HepG2 (cell line): ENCODE measurements at regions not wholly inside any gene's neighbourhood (a gene's known extent, or its start where the extent isn't known, plus 50 kb on each side); places are given as distances from the start of the nearest gene placed in this dataset.

Source experiments
- ATAC-seq: fragments of 200-7000 bp; cut with Tn5 transposase; 3 replicates; pipeline ENCODE4 v1.9.1; 2020; ENCODE audit warnings: mild to moderate bottlenecking, moderate library complexity
- BruUV-seq: library from RNA; stranded (reverse); fragments of 400-500 nt; replicated peaks from 2 replicates; lab custom pipeline; 2021; lab: Mats Ljungman, UMichigan
- CTCF ChIA-PET: fragments of 300-600 bp; formaldehyde crosslinking; extraction: SDS; loops from one replicate; lab custom pipeline; 2021; ENCODE audit warnings: low total read pairs, inconsistent platforms, low intra/inter-chr PET ratio; lab: Yijun Ruan, JAX
- POLR2A ChIA-PET: fragments of 350-600 bp; sonication (Branson Sonifier 250); formaldehyde crosslinking; loops from one replicate; lab custom pipeline; 2020; ENCODE audit warnings: antibody characterized with exemption, inconsistent platforms; lab: Yijun Ruan, JAX
- DNase-seq: peaks from one replicate; pipeline ENCODE4 v3.0.0-alpha.2; 2015; ENCODE audit warnings: low spot score
- FAIRE-seq: peaks from 3 replicates; lab custom pipeline; 2011; peaks lifted over from hg19 to GRCh38; lab: Jason Lieb, UNC
- H2AFZ ChIP-seq: one replicate; pipeline ENCODE4 v1.6.1; 2011; ENCODE audit warnings: low read length, inconsistent platforms
- H3K27ac ChIP-seq: fragments of 300-600 bp; 3 replicates; pipeline ENCODE4 v1.8.0; 2011; ENCODE audit warnings: mixed run types, mild to moderate bottlenecking, mixed read lengths, low read length, inconsistent platforms; ENCODE audit not compliant: insufficient read depth; ENCODE audit errors: extremely low read length
- H3K27me3 ChIP-seq, 2 experiments: fragments of 200-600 bp in 1 of 2; 2 replicates in 1 of 2; 3 replicates in 1 of 2; pipeline versions ENCODE4 v1.6.0 to v1.8.0; 2011; ENCODE audit warnings: low read length in 2 of 2, mild to moderate bottlenecking in 2 of 2, moderate library complexity in 2 of 2, inconsistent platforms in 1 of 2; ENCODE audit not compliant: insufficient read depth in 2 of 2, control insufficient read depth in 1 of 2
- H3K36me3 ChIP-seq, 2 experiments: fragments of 200-600 bp in 1 of 2; replicated peaks in 1 of 2; 2 replicates in 1 of 2; 3 replicates in 1 of 2; pipeline versions ENCODE4 v1.5.1 to v1.8.0; 2011; ENCODE audit warnings: low read length in 2 of 2, inconsistent platforms in 1 of 2; ENCODE audit not compliant: insufficient read depth in 2 of 2, control insufficient read depth in 1 of 2
- H3K4me1 ChIP-seq: 2 replicates; pipeline ENCODE4 v1.5.1; 2012; ENCODE audit warnings: low read length, inconsistent platforms; ENCODE audit not compliant: insufficient read depth
- H3K4me2 ChIP-seq: 2 replicates; pipeline ENCODE4 v1.6.0; 2011; ENCODE audit warnings: low read depth, low read length, inconsistent platforms
- H3K4me3 ChIP-seq, 3 experiments: fragments of 200-600 bp in 1 of 3; sonication (generic), shearing (Covaris generic) in 1 of 3; replicated peaks in 1 of 3; 2 replicates each; pipeline ENCODE4 v1.5.1; 2011 to 2016; ENCODE audit warnings: low read length in 3 of 3, inconsistent platforms in 2 of 3, low read depth in 2 of 3, mild to moderate bottlenecking in 2 of 3, control low read depth in 1 of 3, mixed read lengths in 1 of 3; ENCODE audit not compliant: insufficient read depth in 1 of 3
- H3K79me2 ChIP-seq: one replicate; pipeline ENCODE4 v1.6.1; 2011; ENCODE audit warnings: low read length, inconsistent platforms; ENCODE audit not compliant: insufficient read depth
- H3K9ac ChIP-seq: 2 replicates; pipeline ENCODE4 v1.6.0; 2011; ENCODE audit warnings: mild to moderate bottlenecking, low read depth, low read length, inconsistent platforms; ENCODE audit not compliant: insufficient read depth
- H3K9me3 ChIP-seq: 2 replicates; pipeline ENCODE4 v1.5.1; 2012; ENCODE audit warnings: mild to moderate bottlenecking, low read length
- H4K20me1 ChIP-seq: 2 replicates; pipeline ENCODE4 v1.6.0; 2011; ENCODE audit warnings: inconsistent platforms, mild to moderate bottlenecking, low read length, moderate library complexity; ENCODE audit not compliant: insufficient read depth
- ATF7 ChIP-seq, 2 experiments: fragments of 450-650 bp in 1 of 2; sonication (generic) in 1 of 2; formaldehyde crosslinking in 1 of 2; IDR thresholded peaks; 2 replicates each; pipeline versions ENCODE4 v1.4.0 to v1.6.1; 2016 to 2020; ENCODE audit warnings: antibody characterized with exemption in 1 of 2, mild to moderate bottlenecking in 1 of 2, missing genetic modification reagents in 1 of 2
- HNRNPL ChIP-seq: fragments of 200-400 bp; formaldehyde crosslinking; IDR thresholded peaks from 2 replicates; pipeline ENCODE4 v1.6.1; 2017; ENCODE audit warnings: mild to moderate bottlenecking, low read depth, low read length
- KAT2B ChIP-seq: fragments of 150-350 bp; IDR thresholded peaks from 2 replicates; pipeline ENCODE4 v1.6.1; 2014; ENCODE audit warnings: low read depth, low read length, borderline replicate concordance
- NR2C2 ChIP-seq: sonication (generic); formaldehyde crosslinking; IDR thresholded peaks from 2 replicates; pipeline ENCODE4 v1.4.0; 2020; ENCODE audit warnings: missing genetic modification reagents, mild to moderate bottlenecking, moderate library complexity, borderline replicate concordance
- RXRB ChIP-seq: IDR thresholded peaks from 2 replicates; pipeline ENCODE4 v1.6.1; 2016; ENCODE audit warnings: borderline replicate concordance, missing genetic modification reagents, missing compliant biosample characterization
- ZBTB7A ChIP-seq: sonication (generic); formaldehyde crosslinking; IDR thresholded peaks from 2 replicates; pipeline ENCODE4 v1.8.0; 2022; ENCODE audit warnings: mild to moderate bottlenecking, missing genetic modification reagents
- ZNF292 ChIP-seq: sonication (generic); formaldehyde crosslinking; IDR thresholded peaks from 2 replicates; pipeline ENCODE4 v1.8.1; 2022; ENCODE audit warnings: mild to moderate bottlenecking, low read depth, missing genetic modification reagents, borderline replicate concordance
- ZNF33B ChIP-seq: sonication (generic); formaldehyde crosslinking; IDR thresholded peaks from 2 replicates; pipeline ENCODE4 v1.5.1; 2020; ENCODE audit warnings: mild to moderate bottlenecking, missing genetic modification reagents
- ZNF674 ChIP-seq: sonication (generic); formaldehyde crosslinking; IDR thresholded peaks from 2 replicates; pipeline ENCODE4 v1.5.0; 2020; ENCODE audit warnings: low read depth, mild to moderate bottlenecking, missing genetic modification reagents
- ZNF788 ChIP-seq: sonication (generic); formaldehyde crosslinking; IDR thresholded peaks from 2 replicates; pipeline ENCODE4 v1.5.0; 2020; ENCODE audit warnings: mild to moderate bottlenecking, missing genetic modification reagents, borderline replicate concordance
- WGBS: methylation state at CpG from one replicate; pipeline ENCODE4 v1.1.6; 2017; ENCODE audit warnings: low lambda C conversion rate; 5-methylcytosine and 5-hydroxymethylcytosine counted together
- in situ Hi-C: cut with HindIII; loops from 2 replicates; pipeline ENCODE4 v1.10.0; 2017; ENCODE audit warnings: low pct_unique_long_range_greater_than_20kb; ENCODE audit not compliant: extremely low pct_ligation_motif_present
- intact Hi-C: fragments of 100-400 bp; cut with micrococcal nuclease; formaldehyde crosslinking; loops from one replicate; pipeline ENCODE4 v1.10.0; 2022; ENCODE audit not compliant: unreplicated experiment

DNA sequence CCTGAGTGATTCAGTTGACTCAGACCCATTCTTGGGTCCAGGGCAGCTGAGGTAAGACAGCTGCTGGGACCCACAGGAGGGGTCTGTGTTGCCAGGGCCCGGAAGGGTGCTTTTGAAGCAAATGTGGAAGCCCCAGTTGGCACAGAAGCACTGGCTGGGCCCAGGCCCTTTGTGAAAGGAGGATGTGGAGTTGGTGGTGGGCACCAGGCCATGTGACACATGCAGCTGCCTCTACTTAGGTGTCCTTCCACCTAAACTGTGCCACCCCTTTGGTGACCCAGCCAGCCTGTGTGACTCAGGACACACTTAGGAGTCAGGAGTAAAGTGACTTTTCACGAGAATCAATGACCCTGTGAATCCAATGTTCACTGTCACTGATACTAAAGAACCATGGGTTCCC, 114.3 kb upstream of the SLC25A48 start:
- no peak for FAIRE-seq
- WGBS, result no CpG with 5 or more reads among the region's 2 CpGs
- Histone ChIP-seq H3K4me1 (no peaks in the 10 kb centered on the region), H2AFZ (no peak overlapping the region), H3K9me3 (no peaks in the 10 kb centered on the region), H3K36me3 (no peaks in the 10 kb centered on the region), H3K4me2 (no peak overlapping the region), H4K20me1 (no peaks in the 10 kb centered on the region), H3K27ac (no peak overlapping the region), H3K9ac (no peak overlapping the region), H3K4me3 (no peak overlapping the region), H3K27me3 (peaks cover 3 to 38% of the 10 kb centered on the region in 2 experiments; a peak in 4 of 5 replicates), H3K79me2 (no peaks in the 10 kb centered on the region)
- no peak for TF ChIP-seq NR2C2 (CRISPR knock-in tag)
- TF ChIP-seq ZNF292, result no peak
- TF ChIP-seq KAT2B, result no peak
- no peak for TF ChIP-seq ATF7 (IDR thresholded peaks at IDR 0.05)
- no peak for TF ChIP-seq ATF7 (CRISPR knock-in tag; IDR thresholded peaks at IDR 0.05)
- no peak for TF ChIP-seq HNRNPL
- TF ChIP-seq ZNF788 (CRISPR knock-in tag), result no peak
- no peak for TF ChIP-seq ZNF33B (CRISPR knock-in tag)
- no peak for TF ChIP-seq ZNF674 (CRISPR knock-in tag)
- TF ChIP-seq RXRB (CRISPR knock-in tag), result no peak
- TF ChIP-seq ZBTB7A, result no peak
- in situ Hi-C loops (loop anchor here (10.0 kb wide), 1 partner anchor 155 kb away; no protein-coding TSS in a partner anchor), intact Hi-C loops (no loop called here)
- no peak for DNase-seq
- ChIA-PET POLR2A (no interaction called here), CTCF (no interaction called here)
- no TSS peak for BruUV-seq
- no peak for ATAC-seq
